ENCODE measurements at regions not wholly inside any gene's neighbourhood (a gene's known extent, or its start where the extent isn't known, plus 50 kb on each side); places are given as distances from the start of the nearest gene placed in this dataset.
A peak's percentile ranks its signal among the peaks of the same experiment; 100 is the strongest.

- no peak for DNase-seq
Measured at GRCh38 chr17:79415909-79416308, 194.9 kb downstream of the RBFOX3 start.

GRCh38 chr17:79415365-79415764, 195.5 kb downstream of the RBFOX3 start:
- DNase-seq, result no peak

GRCh38 chr17:79414793-79415211, 196.0 kb downstream of the RBFOX3 start:
- no peak for DNase-seq

GRCh38 chr17:79414063-79414792, 196.6 kb downstream of the RBFOX3 start:
- peak; percentile 57 for DNase-seq

GRCh38 chr17:79413611-79414010, 197.2 kb downstream of the RBFOX3 start:
- peak; percentile 79 for DNase-seq

- DNase-seq, result no peak
Measured at GRCh38 chr17:79412886-79413390, 197.9 kb downstream of the RBFOX3 start.

- no peak for DNase-seq
Measured at GRCh38 chr17:79412110-79412509, 198.7 kb downstream of the RBFOX3 start.

GRCh38 chr17:79411419-79411818, 199.4 kb downstream of the RBFOX3 start:
- no peak for DNase-seq

- DNase-seq, result peak; percentile 61
Measured at GRCh38 chr17:79410681-79411080, 200.2 kb downstream of the RBFOX3 start.

- no peak for DNase-seq
Measured at GRCh38 chr17:79408251-79408650, 202.6 kb downstream of the RBFOX3 start.

- DNase-seq, result peak; percentile 33
Measured at GRCh38 chr17:79407385-79407784, 203.5 kb downstream of the RBFOX3 start.

GRCh38 chr17:79406316-79406715, 204.5 kb downstream of the RBFOX3 start:
- peak; percentile 77 for DNase-seq

- no peak for DNase-seq
Measured at GRCh38 chr17:79405823-79406222, 205.0 kb downstream of the RBFOX3 start.

- no peak for DNase-seq
Measured at GRCh38 chr17:79404136-79404911, 206.5 kb downstream of the RBFOX3 start.

- DNase-seq, result no peak
Measured at GRCh38 chr17:79401704-79402674, 208.9 kb downstream of the RBFOX3 start.

- peak; percentile 70 for DNase-seq
Measured at GRCh38 chr17:79400989-79401703, 209.7 kb downstream of the RBFOX3 start.

- no peak for DNase-seq
Measured at GRCh38 chr17:79399610-79400144, 211.2 kb downstream of the RBFOX3 start.

- DNase-seq, result no peak
Measured at GRCh38 chr17:79398441-79398840, 212.4 kb downstream of the RBFOX3 start.

- DNase-seq, result no peak
Measured at GRCh38 chr17:79396696-79397095, 214.2 kb downstream of the RBFOX3 start.

- no peak for DNase-seq
Measured at GRCh38 chr17:79395545-79395944, 215.3 kb downstream of the RBFOX3 start.

GRCh38 chr17:79395066-79395465, 215.8 kb downstream of the RBFOX3 start:
- DNase-seq, result no peak

Data from NCI-H345 (cell line).